HT1080 (cell line): ENCODE measurements at regions not wholly inside any gene's neighbourhood (a gene's known extent, or its start where the extent isn't known, plus 50 kb on each side); places are given as distances from the start of the nearest gene placed in this dataset.
"Not testable (repeated sequence)": the region's sequence is repeated elsewhere in the genome, so short reads cannot be mapped to it uniquely, and the experiment has no call there.

Experiments
- DNase-seq: peaks from one replicate; pipeline ENCODE4 v3.0.0-alpha.2; 2015; ENCODE audit warnings: low read depth

DNA sequence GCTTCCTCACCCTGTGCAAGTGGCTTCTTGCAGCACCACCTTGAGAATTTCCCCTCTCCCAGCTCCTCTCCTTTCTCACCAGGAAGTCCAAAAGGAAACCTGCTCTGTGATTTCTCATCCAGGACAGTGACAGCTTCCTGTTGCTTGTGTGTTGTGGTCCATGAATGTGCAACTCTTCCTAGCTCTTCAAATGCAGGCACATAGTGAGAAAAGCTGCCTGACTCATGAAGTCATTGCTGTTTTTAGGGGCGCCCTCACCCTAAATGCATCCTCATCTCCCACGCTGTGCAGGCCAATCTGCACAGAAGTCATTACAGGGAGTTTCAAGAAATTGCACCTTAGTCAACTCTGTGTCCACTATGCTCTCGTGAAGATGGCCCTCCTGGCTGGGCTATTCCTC, 112.9 kb upstream of the IGLL5 start:
- DNase-seq = not testable (repeated sequence)

- no peak for DNase-seq
Observed at GRCh38 chr22:22776121-22776520, 111.5 kb upstream of the IGLL5 start.

GRCh38 chr22:22779213-22779612, 108.4 kb upstream of the IGLL5 start:
- no peak for DNase-seq

GRCh38 chr22:22783575-22783974, 104.0 kb upstream of the IGLL5 start:
- DNase-seq = no peak

DNA sequence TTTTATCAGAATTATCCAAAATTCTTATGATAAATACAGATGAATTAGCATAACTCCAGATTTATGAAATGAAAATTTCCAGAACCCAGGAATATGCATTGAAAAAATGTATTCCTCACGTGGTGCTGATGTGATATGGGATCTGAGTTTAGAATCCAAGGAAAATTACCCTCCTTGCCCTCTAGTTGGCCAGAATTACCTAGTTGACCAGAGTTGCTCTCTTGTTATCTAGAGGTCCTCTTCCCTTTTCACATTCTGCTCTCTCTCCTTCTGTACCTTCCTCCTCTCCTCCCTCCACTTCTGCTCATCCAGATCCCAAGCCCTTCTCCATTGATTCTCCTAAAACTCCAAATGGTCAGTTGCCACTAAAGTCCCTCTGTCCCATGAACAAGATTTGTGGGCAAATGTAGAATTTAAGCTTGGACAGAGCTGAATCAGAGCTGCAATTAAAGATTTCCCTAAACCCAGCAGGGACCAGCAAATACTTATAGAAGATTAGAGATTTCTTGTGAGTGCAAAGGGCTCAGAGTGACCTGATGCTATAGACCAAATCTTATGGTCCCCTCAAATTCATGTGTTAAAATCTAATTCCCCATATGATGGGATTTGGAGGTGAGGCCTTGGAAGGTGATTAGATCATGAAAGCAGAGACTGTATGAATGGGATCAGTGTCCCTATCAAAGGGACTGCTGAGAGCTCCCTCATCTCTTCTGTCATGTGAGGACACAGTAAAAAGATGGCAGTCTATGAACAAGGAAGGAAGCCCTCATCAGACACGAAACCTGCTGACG, 103.2 kb upstream of the IGLL5 start:
- DNase-seq = no peak

DNA sequence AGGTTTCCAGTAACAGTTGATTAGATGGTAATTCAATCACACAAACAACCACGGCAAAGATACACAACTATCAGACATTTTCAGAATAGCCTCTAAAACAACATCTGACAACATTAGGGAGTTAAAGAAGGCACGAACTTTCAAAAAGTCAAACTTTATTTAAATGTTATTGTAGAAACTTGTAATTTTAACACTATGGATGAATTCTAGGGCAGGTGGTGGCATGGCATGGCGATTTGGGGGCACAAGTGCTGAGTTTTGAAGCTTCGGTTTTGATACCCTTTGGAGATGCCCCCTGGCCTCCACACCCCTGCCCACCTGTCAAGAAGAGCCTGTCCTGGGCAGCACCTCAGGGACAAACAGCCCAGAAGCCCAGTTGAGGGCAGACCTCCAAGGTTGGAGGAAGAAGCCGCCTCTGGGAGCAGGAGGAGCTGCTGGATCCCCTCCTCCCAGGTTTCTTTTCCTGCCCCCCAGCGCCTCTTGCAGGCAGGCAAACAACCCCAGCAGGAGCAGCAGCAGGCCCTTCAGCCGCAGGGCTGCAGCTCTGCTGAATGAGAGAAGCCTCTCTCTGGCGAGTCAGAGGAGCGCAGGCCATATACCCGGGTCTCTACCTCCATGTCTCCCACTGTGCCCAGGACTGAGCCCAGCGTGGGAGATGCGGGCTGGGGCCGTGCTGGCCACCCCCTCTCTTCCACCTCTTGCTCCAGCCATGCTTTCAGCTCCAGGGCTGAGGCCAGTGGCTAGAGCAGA, 102.1 kb upstream of the IGLL5 start:
- no peak for DNase-seq

DNA sequence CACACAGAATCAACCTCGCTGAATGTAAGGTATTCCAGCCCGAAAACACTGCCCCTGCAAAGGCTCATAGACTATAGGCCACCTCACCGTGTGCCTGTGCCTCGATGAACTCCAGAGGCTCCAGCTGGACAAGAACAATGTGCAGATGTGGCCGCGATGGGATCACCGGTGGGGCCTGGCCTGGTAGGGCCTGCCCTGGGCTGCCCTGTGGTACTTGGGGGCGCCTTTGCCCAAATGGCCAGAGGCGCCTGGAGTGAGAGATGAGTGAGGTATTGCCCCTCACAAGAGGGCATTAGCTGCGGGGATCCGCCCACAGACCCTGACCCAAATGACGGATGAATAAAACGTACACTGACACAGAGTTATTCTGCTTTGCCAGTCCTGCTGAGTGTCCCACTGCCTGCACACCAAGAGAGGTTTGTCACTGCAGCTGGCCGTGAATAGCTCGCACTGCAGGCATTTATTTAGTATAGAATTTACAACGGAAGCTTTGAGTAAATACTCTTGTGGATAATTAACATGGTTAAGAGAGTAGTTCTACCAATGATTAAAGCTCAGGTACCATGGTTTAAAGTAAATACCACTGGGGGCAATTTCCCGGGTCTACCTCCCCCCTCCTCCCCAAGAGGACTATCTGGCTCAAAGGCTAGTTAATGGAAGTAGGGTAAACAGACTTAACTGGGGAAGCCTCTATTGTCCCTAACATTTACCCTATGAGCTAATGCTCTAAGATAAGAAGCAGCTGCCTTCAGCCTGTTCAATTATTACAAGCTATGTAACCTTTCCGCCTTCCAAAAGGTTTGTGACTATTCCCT, 101.1 kb upstream of the IGLL5 start:
- DNase-seq = no peak

DNA sequence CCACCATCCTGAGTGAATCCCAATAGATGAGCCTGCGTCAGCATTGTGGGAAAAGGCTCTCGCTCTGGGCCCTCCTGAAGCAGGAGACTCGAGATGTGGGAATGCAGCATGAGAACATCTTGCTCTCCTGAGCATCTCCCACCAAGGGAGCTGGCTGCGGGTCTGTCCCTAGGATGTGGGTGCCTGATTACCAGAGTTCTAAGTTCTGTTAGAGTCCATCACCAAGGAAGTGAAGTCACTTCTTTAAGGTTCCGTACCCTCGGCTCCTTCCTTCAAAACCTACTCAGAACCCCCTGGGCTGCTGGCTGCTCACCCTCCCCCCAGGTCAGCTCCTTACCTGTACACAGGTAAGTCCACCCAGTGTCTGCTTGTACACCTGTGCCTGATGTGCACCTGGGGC, 100.5 kb upstream of the IGLL5 start:
- no peak for DNase-seq

- DNase-seq = peak; percentile 34
Observed at GRCh38 chr22:22787786-22788459, 99.7 kb upstream of the IGLL5 start.

DNA sequence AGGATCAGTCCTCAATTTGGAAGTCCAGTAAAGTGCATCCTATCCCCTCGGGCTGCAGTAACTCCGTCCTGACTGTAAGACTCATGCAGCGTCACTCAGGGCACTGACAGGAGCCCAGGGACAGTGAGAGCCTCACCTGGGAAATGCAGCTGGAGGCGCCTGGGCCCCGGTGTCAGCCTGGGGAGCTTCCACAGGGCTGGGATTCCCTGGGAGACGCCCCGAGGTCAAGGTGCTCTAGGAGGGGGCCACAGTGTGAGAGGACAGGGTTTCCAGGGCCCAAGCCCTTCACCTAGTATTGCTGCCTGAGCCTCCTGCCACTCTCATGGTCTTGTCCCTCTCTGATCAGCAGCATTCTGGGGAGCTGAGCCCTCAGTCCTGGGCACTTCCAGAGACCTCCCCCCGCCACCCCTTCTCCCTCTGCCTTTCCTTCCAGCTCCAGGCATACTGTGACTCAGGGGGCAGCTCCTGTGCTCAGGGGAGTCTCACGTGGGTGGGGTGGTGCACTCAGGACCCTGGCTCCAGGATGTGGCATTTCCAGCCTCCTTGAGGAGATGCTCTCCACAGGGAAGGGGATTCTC, 99.1 kb upstream of the IGLL5 start:
- no peak for DNase-seq

DNA sequence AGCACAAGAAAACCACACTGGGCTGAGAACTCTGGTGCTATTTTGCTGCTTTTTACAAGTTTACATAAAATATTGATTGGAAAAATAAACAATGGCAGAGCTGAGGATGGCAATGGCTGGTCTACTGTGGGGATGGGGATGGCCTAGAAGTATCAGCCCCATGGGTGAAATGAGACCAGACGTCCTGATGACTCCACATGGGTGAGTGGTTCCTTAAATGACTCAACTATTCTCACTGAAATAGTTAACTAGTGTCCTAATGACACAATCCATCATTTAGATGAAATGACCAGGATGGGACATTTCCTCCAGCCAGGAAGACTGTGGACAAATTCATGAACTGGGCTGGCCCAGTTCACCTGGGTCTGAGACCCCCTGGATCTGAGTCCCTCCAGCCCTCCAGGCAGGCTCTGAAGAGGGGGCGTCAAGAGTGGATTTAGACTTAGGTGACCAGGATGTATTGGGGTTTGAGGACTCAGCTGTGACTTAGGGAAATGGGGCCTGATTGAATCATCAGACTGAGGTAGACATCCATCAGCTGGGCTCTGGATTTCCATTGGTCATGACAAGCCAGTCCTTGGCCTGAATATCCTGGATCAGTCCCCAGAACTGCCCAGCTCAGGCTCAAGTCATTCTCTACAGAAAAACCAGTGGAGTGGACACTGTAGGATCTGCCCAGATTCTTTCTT, 98.2 kb upstream of the IGLL5 start:
- DNase-seq = no peak

DNA sequence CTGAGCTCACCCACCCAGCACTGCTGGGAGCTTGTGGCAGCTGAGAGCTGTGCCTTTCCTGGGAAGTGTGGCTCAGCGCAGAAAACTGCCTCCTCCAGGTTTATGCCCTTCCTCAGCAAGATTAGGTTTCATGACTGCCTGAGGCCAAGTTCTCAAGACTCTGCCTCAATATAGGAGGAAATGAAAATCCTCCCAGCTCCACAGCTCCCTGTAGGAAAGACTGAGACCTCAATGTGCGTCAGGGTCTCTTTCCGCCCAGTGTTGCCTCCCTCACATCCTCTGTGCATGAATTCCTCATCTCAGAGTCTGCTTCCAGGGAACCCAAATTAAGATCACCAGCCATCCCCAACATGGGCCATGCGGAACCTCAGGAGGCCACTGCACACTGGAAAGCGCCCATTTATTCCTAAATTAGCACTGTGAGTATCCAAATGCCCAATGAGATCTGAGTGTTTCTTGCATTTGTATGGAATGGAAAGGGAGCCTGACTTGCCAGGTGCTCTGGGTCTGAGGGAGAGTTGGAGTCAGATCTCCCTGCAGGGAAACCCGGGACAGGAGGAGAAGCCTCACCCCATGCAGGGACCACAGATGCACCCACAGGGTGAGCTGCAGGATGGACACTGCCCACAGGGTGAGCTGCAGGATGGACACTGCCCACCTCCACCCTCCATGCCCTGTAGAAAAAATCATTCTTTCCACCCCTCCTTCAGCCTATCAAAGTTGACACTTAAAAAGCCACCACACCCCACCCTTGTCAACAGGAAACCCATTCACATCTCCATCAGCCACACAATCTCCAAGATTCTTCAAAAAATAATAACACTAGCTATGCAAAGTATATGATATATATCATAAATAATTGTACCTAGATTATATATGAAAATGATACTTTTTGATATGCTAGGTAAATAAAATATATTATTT, 97.4 kb upstream of the IGLL5 start:
- DNase-seq = no peak

DNA sequence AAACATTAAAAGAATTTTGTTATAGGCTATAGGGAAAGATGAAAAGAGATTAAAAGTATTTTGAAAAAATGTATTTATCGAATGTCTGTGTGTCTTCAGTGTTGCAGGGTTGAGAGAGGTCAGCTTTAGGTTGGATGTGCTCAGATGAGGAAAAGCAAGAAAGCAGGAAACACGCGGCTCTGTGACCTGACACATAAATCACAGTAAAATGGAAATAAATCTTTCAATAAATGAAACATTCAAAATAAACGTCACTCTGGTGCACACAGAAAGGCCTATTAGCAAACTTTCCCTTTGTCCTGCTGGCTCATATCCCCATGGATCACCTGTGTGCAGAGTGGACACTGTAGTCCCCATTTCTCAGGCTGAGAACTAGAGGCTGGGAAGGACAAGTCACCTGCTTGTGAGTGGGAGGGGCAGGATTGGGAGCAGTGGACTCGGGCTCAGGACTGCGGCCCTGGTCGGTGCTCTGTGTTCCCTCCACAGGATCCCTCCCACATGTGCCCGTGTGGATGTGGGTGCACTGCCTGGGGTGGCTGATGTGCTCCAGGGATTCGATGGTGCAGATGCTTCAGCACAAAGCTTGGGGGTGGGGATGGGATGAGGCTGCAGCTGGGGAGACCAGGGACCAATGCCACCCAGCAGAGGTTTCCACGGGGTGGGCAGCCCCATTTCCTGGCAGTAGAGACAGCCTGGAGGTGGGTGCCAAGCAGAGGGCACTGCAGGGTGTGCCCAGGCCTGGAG, 96.0 kb upstream of the IGLL5 start:
- no peak for DNase-seq

DNA sequence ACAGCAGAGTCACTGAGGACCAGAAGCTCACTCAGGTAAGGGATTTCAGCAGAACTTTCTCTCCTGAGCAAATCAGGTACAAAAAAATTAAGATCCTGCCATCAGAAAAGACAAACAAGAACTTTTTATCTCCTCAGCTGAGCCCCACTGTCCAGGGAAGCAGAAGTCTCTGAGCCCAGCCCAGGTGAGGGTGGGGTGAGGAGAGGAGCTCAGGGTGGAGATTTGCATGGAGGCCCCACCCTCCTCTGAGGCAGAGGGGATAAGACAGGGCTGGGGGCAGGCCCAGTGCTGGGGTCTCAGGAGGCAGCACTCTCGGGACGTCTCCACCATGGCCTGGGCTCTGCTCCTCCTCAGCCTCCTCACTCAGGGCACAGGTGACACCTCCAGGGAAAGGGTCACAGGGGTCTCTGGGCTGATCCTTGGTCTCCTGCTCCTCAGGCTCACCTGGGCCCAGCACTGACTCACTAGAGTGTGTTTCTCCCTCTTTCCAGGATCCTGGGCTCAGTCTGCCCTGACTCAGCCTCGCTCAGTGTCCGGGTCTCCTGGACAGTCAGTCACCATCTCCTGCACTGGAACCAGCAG, 95.3 kb upstream of the IGLL5 start:
- DNase-seq = not testable (repeated sequence)

- DNase-seq = not testable (repeated sequence)
Observed at GRCh38 chr22:22795639-22796038, 92.0 kb upstream of the IGLL5 start.

- DNase-seq = no peak
Observed at GRCh38 chr22:22796724-22797123, 90.9 kb upstream of the IGLL5 start.

DNA sequence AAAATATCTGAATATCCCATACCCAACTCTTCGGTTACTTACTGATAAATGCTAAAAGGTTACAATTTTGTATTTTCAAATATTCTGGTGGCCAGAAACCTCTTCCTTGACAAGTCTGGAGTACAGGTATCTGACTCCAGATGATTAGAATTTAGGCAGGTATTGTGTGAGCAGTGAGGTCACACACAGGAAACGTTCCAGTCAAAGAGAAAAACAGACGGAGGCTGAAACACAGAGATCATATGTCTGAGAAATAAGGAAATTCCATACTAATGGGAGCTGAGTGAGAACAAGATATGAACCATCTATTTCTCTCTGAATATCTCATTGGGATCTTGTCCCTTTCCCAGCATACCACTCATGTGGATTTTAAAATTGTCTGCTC, 89.4 kb upstream of the IGLL5 start:
- no peak for DNase-seq

- no peak for DNase-seq
Observed at GRCh38 chr22:22798716-22799115, 88.9 kb upstream of the IGLL5 start.
